MM.1S (cell line): ENCODE measurements at regions not wholly inside any gene's neighbourhood (a gene's known extent, or its start where the extent isn't known, plus 50 kb on each side); places are given as distances from the start of the nearest gene placed in this dataset.

ENCODE experiments used
- CTCF ChIP-seq: fragments of 300-600 bp; sonication (generic); IDR thresholded peaks from 2 replicates; pipeline ENCODE4 v1.5.1; 2016; ENCODE audit warnings: antibody characterized with exemption, low read length, mixed read lengths
- EZH2 ChIP-seq: fragments of 300-600 bp; sonication (generic); optimal IDR thresholded peaks from 2 replicates; pipeline ENCODE3; 2017; ENCODE audit warnings: low read depth, mild to moderate bottlenecking, antibody characterized with exemption, low read length, mixed read lengths
- EZH2phosphoT487 ChIP-seq: fragments of 300-600 bp; sonication (generic); IDR thresholded peaks from 2 replicates; pipeline ENCODE4 v1.6.1; 2018; ENCODE audit warnings: antibody characterized with exemption, low read length

GRCh38 chr6:106727480-106728149 is 98.2 kb downstream of the QRSL1 start:
- TF ChIP-seq CTCF = no peak
- no peak for TF ChIP-seq EZH2
- TF ChIP-seq EZH2phosphoT487 = no peak
